ENCODE measurements at regions not wholly inside any gene's neighbourhood (a gene's known extent, or its start where the extent isn't known, plus 50 kb on each side); places are given as distances from the start of the nearest gene placed in this dataset.

DNA sequence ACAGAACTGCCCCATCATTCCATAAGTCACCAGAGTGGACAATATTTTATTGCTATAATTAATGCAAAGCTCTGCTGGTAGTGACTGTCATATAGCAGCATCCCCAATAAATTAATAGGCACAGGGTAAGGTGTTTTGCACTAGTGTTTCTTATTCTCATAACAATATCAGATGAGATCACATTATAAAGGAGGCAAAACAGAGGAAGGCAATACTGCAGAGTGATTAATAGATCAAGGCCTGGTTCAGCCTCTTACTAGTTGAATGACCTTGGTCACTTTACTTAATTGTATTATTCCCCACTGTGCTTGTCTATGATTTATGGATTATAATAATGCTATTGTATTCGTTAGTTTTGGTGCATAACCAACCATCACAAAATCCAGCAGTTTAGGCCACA lies 784.8 kb downstream of the VRK1 start:
- TF ChIP-seq EP300 (IDR thresholded peaks at IDR 0.05; ENCODE audit: borderline replicate concordance) (no peak), TAF1 (IDR thresholded peaks at IDR 0.05; ENCODE audit: low read depth) (no peak), EGR1 (IDR thresholded peaks at IDR 0.05) (no peak), ZBTB7A (IDR thresholded peaks at IDR 0.05; ENCODE audit: low read depth) (no peak), CREB1 (IDR thresholded peaks at IDR 0.05; ENCODE audit: low read depth) (no peak), REST (IDR thresholded peaks at IDR 0.05; ENCODE audit: low read depth) (no peak)
- TF ChIP-seq, protein P1, sequence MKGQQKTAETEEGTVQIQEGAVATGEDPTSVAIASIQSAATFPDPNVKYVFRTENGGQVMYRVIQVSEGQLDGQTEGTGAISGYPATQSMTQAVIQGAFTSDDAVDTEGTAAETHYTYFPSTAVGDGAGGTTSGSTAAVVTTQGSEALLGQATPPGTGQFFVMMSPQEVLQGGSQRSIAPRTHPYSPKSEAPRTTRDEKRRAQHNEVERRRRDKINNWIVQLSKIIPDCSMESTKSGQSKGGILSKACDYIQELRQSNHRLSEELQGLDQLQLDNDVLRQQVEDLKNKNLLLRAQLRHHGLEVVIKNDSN (IDR thresholded peaks at IDR 0.05) = no peak
